HG03025 (cell line): ENCODE measurements at regions not wholly inside any gene's neighbourhood (a gene's known extent, or its start where the extent isn't known, plus 50 kb on each side); places are given as distances from the start of the nearest gene placed in this dataset.
"Not testable (repeated sequence)": the region's sequence is repeated elsewhere in the genome, so short reads cannot be mapped to it uniquely, and the experiment has no call there.

Experiments
- ATAC-seq: cut with Tn5 transposase; IDR thresholded peaks from one replicate; pipeline ENCODE4 v1.9.1; 2021; ENCODE audit warnings: mild to moderate bottlenecking, moderate library complexity; ENCODE audit not compliant: unreplicated experiment, low FRiP score

DNA sequence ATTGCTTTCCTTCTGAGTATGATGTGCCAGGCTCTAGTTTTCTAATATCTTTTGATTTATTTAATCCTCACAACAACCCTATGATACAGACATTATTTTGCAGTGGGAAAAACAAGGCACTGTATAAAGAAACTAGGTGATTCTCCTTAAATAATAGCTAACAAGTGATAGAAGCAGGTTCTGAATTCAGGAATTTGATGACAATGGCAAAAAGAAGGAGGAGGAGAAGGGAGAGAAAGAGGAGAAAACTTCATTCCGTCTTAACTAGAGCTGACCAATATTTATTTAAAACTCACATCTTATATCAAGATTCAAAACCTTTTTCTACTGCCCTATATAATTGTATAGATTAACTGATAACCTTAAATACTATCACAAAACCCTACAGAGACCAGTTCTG is 1477.1 kb upstream of the PCDH7 start:
- ATAC-seq = no peak

DNA sequence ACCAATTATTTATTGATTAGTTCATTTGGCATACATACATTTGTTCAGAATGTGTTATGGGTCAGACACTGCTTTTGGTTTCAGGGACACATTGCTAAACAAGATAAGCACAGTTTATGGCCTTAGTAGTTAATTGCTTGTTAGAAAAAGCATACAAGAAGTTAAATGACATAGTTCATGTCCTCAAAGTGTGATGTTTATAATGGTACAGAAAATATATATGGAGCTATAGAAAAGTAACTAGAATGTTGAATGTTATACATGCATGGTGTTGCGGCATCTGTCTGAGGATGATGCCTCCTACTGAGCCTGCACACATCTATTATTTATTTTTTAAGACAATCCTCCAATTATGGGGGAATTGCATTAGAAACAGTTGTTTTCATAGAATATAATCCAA is 1476.3 kb upstream of the PCDH7 start:
- ATAC-seq = no peak

DNA sequence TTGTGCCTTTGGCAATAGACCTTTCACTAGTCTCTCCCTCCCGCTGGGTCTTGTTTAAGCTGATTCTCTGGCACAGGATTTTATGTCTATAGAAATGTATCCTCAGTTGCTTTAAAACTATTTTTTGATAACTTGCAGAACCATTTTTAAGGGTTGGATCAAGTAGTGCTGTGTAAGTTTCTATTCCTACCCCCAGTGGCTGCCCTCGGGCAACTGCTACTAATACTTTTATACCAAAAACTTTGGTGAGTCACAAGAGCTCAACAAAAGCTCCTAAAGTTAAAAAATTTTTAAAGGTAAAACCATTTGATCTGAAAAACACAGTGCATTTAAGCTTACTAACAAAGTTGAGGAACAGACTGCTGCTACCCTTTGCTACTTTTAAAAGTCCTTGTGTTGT is 1460.6 kb upstream of the PCDH7 start:
- no peak for ATAC-seq

DNA sequence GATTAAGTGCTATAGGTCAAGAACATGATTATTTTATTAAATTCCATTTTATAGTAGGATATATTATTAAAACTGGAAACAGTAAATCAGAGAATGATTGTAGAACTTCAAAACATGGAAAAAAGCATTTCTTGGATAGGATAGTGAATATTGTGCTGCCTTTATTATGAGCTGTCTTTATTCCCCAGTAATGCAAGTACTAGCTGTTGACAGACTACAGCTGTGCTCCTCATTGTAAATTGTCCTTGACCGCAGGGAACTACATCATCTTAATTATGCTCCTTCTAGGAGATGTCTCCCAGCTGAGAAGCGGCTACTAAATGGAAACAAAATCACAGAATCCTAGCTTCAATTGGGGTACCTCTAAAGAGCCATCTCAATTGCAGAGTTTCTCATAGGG is 1457.2 kb upstream of the PCDH7 start:
- ATAC-seq = no peak

DNA sequence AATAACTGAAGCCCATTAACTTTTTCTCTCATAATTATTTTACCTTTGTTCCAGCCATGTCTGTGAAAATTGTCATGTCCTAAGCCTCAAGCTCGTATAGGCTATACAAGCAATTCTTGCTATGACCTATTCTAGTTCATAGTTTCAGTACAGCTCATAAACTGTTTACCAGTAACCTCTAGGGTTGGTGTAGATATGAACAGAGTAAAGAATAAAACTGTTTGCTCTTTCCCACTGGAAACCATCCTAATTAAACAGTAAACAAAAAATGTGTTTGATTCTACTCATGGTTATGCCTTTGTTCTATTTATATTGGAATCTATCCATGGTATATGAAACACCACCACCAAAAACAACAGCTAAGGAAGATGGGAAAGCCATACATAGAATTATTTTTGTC is 1444.0 kb upstream of the PCDH7 start:
- ATAC-seq = no peak

DNA sequence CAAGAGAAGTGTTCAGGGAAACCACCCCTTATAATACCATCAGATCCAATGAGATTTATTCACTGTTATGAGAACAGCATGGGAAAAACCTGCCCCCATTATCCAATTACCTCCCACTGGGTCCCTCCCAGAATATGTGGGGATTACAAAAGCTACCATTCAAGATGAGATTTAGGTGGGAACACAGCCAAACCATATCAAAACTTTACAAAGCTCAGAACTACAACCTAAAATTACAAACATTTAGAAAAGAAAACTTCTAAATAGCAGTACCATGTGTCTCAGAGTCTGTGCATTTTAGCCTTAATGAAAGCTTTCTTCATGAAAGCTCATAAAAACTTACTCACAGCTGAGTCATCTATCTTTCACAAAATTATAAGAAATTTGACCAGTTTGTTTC is 1442.8 kb upstream of the PCDH7 start:
- no peak for ATAC-seq

DNA sequence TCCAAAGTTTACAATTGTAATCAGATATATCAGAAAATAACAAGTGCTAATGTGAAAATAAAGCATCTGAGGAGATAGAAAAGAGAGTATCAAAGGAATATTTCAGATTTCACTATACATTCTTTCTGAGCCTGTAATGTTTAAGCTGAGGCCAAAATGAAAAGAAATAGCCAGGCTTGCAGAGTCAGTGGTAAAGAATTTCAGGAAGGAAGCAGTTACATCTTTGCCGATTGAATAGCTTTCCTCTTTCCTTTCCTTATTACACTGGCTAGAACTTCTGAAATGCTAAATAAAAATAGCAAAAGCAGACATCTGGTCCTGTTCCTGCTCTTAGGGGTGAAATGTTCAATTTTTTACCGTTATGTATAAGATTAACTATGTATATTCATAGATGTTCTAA is 1441.6 kb upstream of the PCDH7 start:
- no peak for ATAC-seq

DNA sequence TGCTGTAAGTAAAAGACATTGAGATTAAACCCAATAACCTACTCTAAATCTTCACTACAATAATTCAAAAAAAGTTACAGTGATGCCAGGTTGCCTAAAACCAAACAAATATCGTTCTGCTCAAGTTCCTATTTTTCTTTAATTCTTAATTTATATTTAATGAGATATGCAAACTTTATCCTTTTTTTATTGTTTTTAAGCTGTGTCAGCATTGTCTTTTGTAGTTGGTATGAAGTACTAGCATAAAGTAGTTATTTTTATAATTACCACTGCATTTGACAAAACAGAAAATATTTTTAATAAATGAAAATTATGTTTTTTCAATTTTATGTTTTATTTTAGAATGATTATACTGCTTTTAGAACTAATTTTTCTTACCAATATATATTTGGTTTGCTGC is 1431.1 kb upstream of the PCDH7 start:
- ATAC-seq = no peak

DNA sequence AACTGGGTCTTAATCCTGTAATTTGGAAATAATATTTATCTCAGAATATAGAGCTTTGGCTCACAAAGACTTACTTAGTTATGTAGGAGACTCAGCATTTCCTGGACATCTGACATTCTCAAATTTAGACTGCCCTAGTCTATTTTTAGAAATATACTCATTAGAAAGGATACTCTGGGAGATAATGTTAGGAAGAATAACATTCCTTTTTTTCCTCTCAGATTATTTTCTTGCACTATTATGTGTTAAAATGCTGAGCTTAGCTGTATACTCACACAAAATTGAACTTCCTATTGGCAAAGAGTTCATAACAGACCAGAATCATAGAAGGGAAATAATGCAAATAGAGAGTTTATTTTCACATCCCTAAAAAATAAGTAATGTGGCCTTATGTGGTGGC is 1424.9 kb upstream of the PCDH7 start:
- no peak for ATAC-seq

DNA sequence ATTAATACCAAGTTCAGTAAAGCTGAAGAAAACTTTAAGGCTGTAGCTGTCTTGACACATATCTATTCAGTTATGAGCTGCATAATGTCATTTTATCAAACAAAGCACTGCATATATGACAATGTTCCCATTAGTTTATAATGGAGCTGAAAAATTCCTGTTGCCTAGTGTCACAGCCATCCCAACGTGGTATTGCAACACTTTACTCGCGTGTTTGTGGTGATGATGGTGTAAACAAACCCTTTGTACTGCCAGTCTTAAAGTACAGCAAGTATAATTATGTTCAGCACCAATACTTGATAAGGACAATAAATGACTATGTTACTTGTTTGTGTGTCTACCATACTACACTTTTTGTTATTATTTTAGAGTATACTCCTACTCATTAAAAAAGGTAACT is 1415.6 kb upstream of the PCDH7 start:
- ATAC-seq = no peak

DNA sequence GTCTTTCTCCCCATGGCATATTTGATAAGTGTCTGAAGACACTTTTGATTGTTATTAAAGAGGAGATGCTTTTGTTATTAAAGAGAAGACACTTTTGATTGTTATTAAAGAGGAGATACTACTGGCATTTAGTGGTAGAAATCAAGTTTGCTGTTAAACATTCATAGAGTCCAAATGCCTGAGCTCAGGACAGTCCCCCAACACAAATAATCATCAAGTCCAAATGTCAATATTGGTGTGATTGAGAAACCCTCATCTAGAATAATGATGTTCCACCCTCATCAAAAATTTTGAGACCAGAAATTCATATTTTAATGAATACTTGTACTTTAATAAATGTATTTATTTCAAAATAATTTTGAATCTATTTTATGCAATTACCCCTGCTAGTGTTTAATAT is 1412.9 kb upstream of the PCDH7 start:
- no peak for ATAC-seq

DNA sequence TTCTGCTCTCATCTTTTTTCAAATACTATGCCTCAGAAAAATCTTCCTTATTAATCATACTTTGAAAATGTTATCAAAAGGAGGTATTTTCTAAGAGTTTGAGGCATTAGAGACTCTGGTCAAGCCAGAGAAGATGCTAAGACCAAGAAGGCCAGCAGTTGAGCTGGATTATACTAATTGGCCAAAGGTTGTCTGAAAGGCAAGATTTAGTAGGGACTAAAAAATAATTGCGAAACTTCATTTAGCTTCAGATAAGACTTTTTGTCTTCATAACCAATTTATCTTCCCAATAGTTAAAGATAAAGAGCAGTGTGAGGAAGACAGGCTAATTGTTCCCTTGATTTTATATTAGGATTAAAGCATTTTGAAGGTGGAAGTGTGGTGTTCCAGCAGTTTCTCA is 1412.4 kb upstream of the PCDH7 start:
- no peak for ATAC-seq

DNA sequence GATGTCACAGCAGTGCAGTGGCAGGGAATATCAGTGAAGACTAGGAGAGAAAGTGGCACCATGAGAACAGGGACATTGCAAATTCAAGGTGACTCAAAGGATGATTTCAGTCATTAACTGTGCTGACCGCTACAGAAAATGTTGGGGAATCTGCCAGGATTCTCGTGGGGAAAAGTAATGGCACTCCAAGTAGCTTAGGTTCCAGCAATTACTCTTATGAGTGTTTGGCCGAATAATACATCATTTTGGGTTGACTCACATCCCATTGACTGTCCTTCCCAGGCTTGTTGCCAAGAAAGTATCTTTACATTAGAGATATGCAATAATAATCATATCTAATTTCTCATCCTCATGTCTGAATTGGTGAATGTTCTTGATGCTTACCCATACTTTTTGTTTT is 1411.1 kb upstream of the PCDH7 start:
- ATAC-seq = no peak

DNA sequence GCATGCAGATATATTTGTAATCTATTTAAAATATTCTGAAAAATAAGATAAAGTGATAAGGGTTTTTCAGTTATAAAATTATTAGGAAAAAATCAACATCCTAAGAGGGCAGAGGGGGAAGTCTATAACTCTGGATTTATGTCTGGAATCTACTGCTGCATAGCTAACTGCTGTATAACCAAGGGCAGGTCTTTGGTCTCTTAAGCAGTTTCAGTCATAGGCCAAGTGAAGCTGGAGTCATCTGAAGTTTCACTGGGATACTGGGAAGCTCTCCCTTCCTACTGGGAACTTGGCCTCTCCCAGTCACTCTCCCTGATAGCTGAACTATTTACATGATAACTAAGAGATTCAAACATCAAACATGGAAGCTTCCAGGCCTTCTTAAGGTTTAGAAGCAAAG is 1409.9 kb upstream of the PCDH7 start:
- no peak for ATAC-seq

DNA sequence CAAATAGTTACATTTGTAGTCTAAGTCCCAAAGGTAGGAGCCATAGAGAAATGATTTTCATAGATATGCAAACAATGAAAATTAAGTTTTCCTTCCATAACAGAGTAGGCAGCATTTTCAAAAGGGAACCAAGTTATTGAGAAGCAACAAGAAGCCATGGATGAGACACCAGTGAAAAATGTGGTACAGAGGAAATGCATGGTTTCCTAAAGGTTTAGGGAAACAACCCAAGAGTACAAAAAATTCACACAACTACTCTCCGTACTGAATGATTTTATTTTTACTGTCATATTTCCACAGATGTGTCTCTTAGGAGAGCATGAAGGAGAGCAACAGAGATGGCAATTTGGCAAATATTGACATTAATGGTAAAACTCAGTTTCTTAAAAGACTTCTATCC is 1408.9 kb upstream of the PCDH7 start:
- ATAC-seq = no peak

DNA sequence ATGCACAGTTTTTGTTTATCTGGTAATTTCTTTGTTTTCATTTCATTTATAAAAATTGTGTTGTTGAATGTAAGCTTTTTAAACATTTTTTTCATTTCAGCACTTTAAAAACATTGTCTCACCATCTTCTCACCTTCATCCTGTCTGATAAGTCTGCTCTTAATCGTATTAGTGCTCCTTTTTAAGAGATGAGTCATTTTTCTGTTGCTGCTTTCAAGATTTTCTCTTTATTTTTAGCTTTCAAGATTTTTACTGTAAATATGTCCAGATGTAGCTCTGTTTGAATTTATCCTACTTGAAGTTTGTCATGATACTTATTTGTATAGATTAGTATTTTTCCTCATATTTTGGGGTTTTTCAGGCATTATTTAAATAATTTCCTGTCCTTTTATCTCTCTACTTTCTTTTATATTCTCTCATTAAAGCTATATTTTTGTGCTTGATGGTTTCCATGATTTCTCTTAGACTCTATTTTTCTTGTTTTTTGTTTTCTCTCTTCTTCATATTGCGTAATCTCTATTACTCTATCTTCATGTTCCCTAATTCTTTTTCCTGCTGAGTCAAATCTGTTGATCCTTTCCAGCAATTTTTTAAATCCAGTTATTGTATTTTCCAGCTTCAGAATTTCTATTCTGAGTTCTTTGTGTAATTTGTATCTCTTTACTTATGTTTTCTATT is 1400.4 kb upstream of the PCDH7 start:
- ATAC-seq = no peak

DNA sequence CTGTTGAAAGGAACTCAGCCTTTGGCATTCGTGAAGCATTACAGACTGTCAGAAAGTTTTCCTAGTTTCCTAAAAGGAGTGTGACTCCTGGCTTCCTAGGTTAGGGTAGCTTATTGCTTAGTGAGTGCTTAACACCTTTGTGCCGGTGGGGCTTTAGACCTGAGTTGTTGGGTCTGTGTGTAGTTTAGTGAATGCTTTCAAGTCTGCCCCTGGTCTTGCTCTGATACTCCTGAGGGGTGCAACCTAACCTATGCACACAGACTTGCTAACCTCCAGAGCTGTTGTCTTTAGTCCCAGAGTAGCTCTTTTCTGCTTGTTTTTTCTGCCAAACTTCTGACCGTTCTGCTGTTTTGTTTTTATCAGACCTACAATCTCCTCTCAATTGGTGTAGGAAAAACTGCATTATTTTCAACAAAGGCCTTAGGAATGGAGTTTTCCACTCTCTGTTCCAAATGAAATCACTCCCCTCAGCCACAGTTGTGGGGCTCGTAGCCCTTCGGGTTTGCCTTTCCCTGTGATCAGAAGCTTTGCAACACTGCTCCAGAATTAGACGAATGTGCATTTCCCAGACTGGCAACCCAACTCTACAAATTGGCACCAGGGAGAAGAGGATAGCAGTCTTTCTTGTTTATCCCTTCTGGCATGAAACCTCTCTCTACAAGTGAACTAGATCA is 1399.1 kb upstream of the PCDH7 start:
- no peak for ATAC-seq

DNA sequence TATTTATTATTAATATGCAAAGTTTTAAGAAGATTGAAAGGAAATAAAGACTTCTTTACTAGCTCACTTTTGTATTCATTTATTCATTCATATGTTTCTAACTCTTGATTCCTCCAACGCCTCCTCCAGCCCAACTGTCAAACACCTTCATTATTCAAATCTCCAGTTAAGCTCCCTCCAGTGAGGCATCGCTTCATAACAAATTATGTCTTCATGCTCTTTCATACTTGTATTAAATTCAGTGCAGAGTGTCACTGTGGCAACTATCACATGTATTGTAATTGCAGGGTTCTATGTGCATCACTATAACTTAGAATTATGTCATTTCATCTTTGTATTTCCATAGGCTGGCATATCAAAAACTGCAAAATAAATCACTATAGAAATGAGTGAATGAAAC is 1394.2 kb upstream of the PCDH7 start:
- no peak for ATAC-seq

DNA sequence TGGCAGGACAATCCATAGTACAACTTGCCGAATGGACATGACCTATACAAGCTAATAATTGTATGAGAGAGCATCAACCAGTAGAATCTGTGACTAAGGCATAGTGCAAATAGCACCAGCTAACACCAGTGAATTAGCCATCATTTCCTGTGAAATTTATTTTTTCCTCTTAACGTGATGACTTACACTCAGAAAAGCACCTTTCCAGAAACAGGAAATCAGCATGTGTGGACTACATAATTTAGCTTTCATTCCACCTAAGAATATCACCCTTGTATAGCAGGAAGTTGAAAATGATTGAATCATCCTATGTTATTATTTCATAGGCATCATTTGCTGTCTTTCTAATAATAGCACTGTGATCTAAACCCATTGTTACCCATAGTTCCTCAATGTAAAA is 1393.4 kb upstream of the PCDH7 start:
- no peak for ATAC-seq

DNA sequence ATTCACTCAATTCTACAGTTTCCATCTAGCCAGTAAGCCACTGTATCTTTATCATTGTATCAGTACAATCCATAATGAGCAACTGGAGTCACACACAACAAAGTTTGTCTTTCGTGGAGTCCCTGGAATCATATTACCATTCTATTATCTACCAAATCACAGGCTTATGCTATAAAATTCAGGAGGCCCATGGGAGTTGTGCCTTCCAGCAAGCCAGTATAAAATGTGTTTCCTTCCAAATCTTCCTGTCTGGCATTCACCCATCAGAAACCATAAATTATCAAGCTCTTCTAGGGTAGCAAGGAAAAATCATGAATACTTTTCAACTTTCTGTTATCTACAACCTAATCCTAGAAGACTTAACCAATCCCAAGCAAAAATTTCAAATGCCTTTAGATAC is 1383.3 kb upstream of the PCDH7 start:
- no peak for ATAC-seq

DNA sequence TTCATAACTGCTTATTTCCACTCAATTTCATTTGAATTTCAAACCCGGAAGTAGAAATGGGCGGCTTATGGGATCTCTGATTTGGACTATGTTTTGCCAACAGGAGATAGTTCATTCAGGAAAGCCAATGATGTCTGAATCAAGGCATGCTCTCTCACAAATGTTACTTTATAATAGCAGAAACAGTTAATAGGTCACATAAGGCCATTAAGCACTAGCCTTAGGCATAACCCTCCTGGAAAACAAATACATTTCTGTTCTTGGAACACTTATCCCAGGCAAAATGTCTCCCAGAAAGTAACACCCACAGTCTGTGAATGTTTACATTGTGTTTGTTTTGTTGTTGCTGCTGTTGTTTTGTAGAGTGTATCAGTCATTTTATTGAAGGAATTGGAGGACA is 1347.2 kb upstream of the PCDH7 start:
- ATAC-seq = no peak

DNA sequence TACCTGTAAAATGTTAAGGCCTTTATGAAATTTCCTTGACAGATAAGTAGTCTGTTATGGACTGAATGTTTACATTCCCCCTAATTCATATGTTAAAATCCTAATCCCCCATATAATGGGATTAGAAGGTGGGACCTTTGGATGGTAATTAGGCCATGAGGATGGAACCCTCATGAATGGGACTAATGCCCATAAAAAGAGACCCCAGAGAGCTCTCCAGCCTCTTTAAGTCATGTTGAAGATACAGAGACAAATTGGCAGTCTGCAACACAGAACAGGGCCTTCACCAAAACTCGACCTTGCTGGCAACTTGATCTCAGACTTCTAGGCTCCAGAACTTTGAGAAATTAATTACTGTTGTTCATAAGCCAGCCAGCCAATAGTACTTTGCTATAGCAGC is 1344.5 kb upstream of the PCDH7 start:
- ATAC-seq = no peak

DNA sequence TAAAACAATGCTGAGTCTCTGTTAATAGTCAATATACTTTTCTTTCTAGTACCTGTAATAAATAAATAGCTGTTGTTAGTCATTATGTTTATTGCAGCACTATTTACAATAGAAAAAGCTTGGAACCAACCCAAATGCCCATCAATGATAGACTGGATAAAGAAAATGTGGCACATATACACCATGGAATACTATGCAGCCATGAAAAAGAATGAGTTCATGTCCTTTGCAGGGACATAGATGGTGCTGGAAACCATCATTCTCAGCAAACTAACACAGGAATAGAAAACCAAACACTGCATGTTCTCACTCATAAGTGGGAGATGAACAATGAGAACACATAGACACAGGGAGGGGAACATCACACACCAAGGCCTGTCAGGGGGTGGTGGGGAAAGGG is 1341.9 kb upstream of the PCDH7 start:
- ATAC-seq = not testable (repeated sequence)
